ENCODE measurements at regions not wholly inside any gene's neighbourhood (a gene's known extent, or its start where the extent isn't known, plus 50 kb on each side); places are given as distances from the start of the nearest gene placed in this dataset.
"Not testable (repeated sequence)": the region's sequence is repeated elsewhere in the genome, so short reads cannot be mapped to it uniquely, and the experiment has no call there.

- TF ChIP-seq CTCF (IDR thresholded peaks at IDR 0.05): no peak
- Histone ChIP-seq H3K4me3 (ENCODE audit: low read depth, low read length) (no peak overlapping the region), H3K79me2 (no peaks in the 10 kb centered on the region), H3K9me3 (ENCODE audit: control insufficient read depth, low read length) (no peaks in the 10 kb centered on the region), H3K4me1 (no peaks in the 10 kb centered on the region), H3K27ac (no peak overlapping the region), H3K4me2 (ENCODE audit: low read length) (no peak overlapping the region), H3K9ac (no peak overlapping the region), H3K27me3 (ENCODE audit: control insufficient read depth, insufficient read depth, low read length) (no peaks in the 10 kb centered on the region), H3K36me3 (ENCODE audit: control insufficient read depth, insufficient read depth, low read length) (no peaks in the 10 kb centered on the region), H2AFZ (no peak overlapping the region)
These were observed 125.9 kb upstream of the PRSS16 start for GRCh38 chr6:27121640-27122039.

- H3K4me2 ChIP-seq (ENCODE audit: low read length): no peak overlapping the region
- no peaks in the 10 kb centered on the region for H3K79me2 ChIP-seq
- H2AFZ ChIP-seq: no peak overlapping the region
- H3K27me3 ChIP-seq (ENCODE audit: control insufficient read depth, insufficient read depth, low read length): no peaks in the 10 kb centered on the region
- H3K4me1 ChIP-seq: no peaks in the 10 kb centered on the region
- no peak for TF ChIP-seq CTCF (IDR thresholded peaks at IDR 0.05)
- no peak overlapping the region for H3K4me3 ChIP-seq (ENCODE audit: low read depth, low read length)
- no peak overlapping the region for H3K27ac ChIP-seq
- H3K36me3 ChIP-seq (ENCODE audit: control insufficient read depth, insufficient read depth, low read length): no peaks in the 10 kb centered on the region
- no peaks in the 10 kb centered on the region for H3K9me3 ChIP-seq (ENCODE audit: control insufficient read depth, low read length)
- H3K9ac ChIP-seq: no peak overlapping the region
These were observed 123.2 kb upstream of the PRSS16 start for GRCh38 chr6:27124252-27124657.

GRCh38 chr6:27126046-27126814 is 121.3 kb upstream of the PRSS16 start:
- Histone ChIP-seq H3K79me2 (no peaks in the 10 kb centered on the region), H3K36me3 (ENCODE audit: control insufficient read depth, insufficient read depth, low read length) (no peaks in the 10 kb centered on the region), H3K27ac (no peak overlapping the region), H3K4me1 (no peaks in the 10 kb centered on the region), H3K4me3 (ENCODE audit: low read depth, low read length) (no peak overlapping the region), H3K4me2 (ENCODE audit: low read length) (no peak overlapping the region), H2AFZ (peak overlapping the region; percentile 44), H3K9me3 (ENCODE audit: control insufficient read depth, low read length) (no peaks in the 10 kb centered on the region), H3K27me3 (ENCODE audit: control insufficient read depth, insufficient read depth, low read length) (no peaks in the 10 kb centered on the region), H3K9ac (no peak overlapping the region)
- TF ChIP-seq CTCF (IDR thresholded peaks at IDR 0.05): no peak

GRCh38 chr6:27126815-27127537 is 120.5 kb upstream of the PRSS16 start:
- Histone ChIP-seq H3K36me3 (ENCODE audit: control insufficient read depth, insufficient read depth, low read length) (no peaks in the 10 kb centered on the region), H3K9ac (no peak overlapping the region), H3K4me1 (no peaks in the 10 kb centered on the region), H2AFZ (peak overlapping the region; percentile 44), H3K27ac (no peak overlapping the region), H3K4me3 (ENCODE audit: low read depth, low read length) (peak overlapping the region; percentile 17), H3K9me3 (ENCODE audit: control insufficient read depth, low read length) (no peaks in the 10 kb centered on the region), H3K4me2 (ENCODE audit: low read length) (peak overlapping the region; percentile 55), H3K27me3 (ENCODE audit: control insufficient read depth, insufficient read depth, low read length) (no peaks in the 10 kb centered on the region), H3K79me2 (no peaks in the 10 kb centered on the region)
- peak; percentile 86 for TF ChIP-seq CTCF (IDR thresholded peaks at IDR 0.05)

GRCh38 chr6:27127874-27128273 is 119.6 kb upstream of the PRSS16 start:
- not testable (repeated sequence) for H3K4me3 ChIP-seq (ENCODE audit: low read depth, low read length); H3K9me3 ChIP-seq (ENCODE audit: control insufficient read depth, low read length); H3K27ac ChIP-seq; H3K36me3 ChIP-seq (ENCODE audit: control insufficient read depth, insufficient read depth, low read length); H3K4me2 ChIP-seq (ENCODE audit: low read length); H3K4me1 ChIP-seq; H3K9ac ChIP-seq; H3K79me2 ChIP-seq; H3K27me3 ChIP-seq (ENCODE audit: control insufficient read depth, insufficient read depth, low read length); H2AFZ ChIP-seq

All from parathyroid adenoma (tissue), 2 donors.